SKM-1 treated with dmso at 0.1 percent for 144 hours (cell line): ENCODE measurements at regions not wholly inside any gene's neighbourhood (a gene's known extent, or its start where the extent isn't known, plus 50 kb on each side); places are given as distances from the start of the nearest gene placed in this dataset.
"Not testable (repeated sequence)": the region's sequence is repeated elsewhere in the genome, so short reads cannot be mapped to it uniquely, and the experiment has no call there.

Experiments used
- DNase-seq: peaks from one replicate; lab custom pipeline; 2025; ENCODE audit not compliant: unreplicated experiment; lab: John Stamatoyannopoulos, UW

DNA sequence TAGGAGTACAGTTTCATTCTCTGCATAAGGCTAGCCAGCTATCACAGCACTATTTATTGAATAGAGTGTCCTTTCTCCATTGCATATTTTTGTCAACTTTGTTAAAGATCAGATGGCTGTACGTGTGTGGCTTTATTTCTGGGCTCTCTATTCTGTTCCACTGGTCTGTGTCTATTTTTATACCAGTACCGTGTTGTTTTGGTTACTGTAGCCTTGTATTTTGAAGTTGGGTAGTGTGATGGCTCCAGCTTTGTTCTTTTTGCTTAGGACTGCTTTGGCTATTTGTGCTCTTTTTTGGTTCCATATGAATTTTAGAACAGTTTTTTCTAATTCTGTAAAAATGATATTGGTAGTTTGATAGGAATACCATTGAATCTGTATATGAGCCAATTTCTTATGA is 182.1 kb upstream of the DIAPH2 start:
- DNase-seq = no peak

DNA sequence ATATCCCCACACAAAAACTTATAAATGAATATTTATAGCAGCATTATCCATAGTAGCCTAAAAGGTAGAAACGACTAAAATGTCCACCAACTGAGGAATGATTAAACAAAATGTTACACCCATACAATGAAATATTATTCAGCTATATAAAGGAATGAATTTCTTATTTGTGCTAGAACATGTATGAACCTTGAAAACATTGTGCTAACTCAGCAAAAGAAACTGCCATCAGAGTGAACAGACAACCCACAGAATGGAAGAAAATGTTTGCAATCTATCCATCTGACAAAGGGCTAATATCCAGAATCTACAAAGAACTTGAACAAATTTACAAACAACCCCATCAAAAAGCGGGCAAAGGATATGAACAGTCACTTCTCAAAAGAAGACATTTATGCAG is 155.3 kb upstream of the DIAPH2 start:
- not testable (repeated sequence) for DNase-seq

DNA sequence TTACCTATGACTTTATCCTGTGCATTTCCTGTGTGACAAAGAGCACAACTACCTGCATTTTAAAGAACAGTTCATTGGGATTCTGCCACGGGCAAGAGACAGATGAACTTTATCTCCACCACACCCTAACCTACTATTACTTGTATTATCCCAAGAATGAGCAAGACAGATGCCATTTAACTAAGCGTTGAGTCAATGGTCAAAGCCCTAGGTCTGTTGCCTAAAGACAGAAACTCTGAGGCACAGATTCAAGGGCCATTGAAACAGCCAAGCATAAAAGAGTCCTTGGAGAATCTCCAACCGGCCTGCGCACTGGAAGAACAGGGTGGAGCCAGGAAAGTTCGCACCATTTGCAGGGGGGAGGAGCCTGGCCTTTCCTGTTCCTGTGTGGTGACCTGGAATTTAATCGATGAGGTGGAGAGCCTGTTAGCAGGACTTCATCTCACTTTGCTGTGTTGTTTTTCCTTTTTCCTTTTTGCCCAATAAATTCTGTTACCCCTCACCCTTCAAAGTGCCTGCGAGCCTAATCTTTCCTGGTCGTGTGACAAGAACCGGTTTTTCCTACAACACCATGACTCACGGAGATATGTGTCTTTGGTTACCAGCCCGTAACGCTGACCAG is 146.4 kb upstream of the DIAPH2 start:
- DNase-seq = no peak

DNA sequence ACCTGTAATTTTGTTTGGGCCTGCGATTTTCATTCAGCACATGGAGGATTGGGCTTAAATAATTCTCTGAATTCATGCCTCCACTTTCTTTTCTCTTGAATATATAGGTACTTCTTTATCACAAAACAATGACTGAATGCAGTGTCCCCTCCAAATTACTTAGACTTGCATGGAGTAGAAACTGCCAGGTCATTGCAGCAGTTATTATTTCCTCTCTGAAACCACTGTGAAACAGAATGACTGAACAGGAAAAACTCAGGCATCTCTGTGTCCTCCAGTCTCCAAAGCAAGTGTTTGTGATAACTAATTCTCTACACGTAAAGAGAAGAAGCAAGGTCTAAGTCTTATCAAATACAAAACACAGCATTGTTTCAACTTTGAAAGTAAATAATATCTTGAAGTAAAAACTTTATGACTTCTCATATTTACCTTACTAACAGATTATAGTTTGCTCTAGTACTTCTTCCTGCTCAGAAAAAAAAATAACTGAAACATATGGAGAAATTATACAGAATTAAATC is 144.5 kb upstream of the DIAPH2 start:
- peak; percentile 8 for DNase-seq

DNA sequence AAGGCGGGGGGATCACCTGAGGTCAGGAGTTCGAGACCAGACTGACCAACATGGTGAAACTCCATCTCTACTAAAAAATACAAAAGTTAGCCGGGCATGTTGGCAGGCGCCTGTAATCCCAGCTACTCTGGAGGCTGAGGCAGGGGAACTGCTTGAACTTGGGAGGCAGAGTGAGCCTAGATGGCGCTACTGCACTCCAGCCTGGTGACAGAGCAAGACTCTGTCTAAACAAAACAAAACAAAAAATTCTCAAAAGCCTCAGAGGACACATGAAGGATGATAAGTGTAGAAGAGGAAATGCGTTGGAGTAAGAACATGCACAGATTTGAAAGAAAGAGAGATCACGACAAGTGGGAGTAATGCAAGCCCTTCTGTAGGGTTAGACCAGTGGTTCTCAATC is 138.4 kb upstream of the DIAPH2 start:
- DNase-seq = not testable (repeated sequence)

DNA sequence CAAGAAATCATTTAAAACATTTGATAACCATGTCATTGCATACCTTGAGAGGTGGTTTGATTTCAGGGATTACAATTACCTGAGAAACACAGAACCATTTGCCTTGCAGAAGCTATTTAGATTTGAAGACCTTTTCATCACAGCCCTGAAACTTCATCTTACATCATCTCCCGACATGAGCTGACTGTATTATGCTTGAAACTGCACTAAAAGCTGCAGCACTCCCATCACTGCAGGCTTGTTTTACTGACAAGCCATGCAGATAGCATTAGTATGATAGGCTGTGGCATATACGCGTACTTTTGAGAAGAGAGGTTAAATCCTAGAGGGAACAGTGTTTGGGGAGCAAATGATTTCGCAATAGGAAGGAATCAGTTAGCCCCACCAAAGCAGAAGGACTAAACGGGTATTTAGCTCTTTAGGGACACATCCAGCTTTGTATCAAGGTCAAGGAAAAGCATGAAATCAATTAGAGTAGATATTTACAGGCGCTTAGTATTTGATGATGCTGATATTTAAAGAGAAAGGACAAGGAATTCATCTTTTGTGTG is 133.2 kb upstream of the DIAPH2 start:
- DNase-seq = no peak

DNA sequence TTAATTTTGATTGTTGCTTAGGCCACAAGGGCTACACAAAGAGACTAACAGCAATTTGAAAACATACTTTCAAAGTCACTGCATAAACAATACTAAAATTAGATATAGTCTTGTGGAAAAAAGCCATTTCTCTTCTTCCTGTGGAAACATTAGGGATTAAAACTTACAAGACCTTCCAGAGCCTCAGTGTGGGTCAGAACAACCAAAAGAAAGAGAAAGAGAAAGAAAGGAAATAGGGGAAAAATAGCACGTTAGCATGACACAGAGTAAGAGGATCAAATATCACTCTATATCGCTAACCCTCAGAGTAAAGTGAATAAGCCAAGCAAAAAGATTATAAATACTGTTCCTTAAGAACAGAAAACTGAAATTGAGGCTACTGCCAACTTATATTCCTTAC is 127.8 kb upstream of the DIAPH2 start:
- DNase-seq = no peak

DNA sequence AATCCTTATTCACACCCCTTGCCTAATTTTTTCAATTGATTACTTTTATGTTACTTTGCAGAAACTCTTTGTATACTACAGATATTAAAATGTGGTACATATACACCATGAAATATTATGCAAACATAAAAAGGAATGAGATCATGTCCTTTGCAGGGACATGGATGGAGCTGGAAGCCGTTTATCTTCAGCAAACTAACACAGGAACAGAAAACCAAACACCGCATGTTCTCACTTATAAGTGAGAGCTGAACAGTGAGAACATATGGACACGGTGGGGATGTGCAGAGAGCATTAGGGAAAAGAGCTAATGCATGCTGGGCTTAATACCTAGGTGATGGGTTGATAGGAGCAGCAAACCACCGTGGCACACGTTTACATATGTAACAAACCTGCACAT is 123.5 kb upstream of the DIAPH2 start:
- DNase-seq = not testable (repeated sequence)

DNA sequence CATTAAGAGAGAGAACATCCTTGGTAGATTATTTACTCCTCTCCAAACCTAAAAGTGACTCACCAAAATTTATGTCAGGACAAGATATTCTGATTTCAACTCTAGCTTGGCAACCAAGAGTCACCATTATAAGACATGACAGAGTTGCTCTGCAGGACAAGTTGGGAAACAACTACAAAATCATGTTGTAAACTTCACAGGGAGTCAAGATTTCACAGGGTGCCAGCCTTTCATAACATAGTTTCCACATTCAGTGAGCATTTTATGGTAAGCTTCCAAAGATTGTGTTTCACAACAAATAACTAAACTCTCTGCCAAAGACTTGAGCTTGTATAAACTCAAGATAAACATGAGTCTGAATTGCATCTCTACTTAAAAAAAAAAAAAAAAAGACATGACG is 121.0 kb upstream of the DIAPH2 start:
- DNase-seq = no peak

DNA sequence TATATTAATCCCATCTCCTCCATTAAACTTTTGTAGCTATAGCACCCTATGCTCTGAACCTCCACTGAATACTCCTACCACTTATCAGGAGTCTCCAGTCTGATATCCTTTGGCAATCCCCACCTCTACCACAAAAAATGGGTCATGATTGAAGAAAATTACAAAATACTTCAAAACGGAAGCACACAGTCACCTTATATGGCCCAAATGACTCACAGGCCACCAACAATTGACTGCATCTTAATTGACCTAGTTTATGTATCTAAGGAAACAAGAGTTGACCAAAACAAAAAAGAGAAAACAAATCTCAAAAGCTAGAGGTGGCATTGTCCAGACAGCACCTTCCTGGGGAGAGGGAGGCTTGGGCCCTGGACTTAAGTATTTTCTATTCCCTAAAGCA is 120.0 kb upstream of the DIAPH2 start:
- no peak for DNase-seq

DNA sequence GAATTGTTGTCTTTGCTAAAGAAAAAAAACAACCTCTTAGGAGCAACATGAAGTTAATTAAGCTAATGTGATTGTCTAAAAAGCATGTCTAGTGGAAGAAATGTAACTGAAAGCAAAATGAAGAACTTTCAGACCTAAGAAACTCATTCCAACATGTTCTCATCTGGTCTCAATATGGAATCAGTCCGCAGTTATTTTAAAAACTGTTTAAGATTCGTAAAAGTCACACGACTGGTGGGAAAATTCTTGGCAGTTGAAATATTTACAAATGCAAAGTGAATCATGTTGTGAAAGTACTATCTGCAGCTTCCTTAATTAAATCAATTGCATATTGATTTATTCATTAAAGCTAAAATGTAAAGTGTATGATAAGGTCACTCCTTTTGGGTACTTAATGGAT is 117.8 kb upstream of the DIAPH2 start:
- no peak for DNase-seq

DNA sequence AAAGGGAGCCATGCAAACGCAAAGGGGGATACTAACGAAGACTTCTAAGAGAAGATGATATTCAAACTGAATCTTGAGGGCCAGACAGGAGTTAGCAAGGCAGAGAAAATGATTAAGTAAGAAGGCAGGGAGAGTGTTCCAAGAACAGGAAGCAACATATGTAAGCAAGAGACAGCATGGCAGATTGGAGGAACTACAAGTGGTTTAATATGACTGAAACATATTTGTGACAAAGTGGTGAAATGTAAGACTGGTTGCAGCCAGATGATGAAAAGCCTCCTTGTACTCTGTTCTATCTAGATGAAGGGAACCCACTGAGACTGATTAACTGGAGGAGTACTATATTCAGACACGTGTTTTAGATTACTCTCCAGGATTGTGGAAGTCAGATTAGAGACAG is 116.6 kb upstream of the DIAPH2 start:
- DNase-seq = peak; percentile 3

DNA sequence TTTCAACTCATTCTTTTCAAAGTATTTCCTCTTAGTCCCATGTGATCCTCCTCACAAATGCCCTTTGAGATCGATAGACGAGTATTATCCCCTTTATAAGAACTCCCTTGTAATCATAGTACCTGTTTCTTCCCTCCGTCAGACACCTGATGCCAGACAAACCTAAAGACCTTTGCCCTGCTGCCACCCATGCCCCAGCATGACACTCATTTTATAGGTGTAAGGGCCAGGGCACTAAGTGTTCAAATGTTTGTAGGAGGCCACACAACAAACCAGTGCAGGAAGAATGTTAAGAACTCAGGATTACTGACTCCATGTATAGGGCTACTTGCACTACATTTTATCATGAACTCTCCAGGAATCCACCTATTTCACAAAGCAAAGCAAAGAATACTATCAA is 115.6 kb upstream of the DIAPH2 start:
- no peak for DNase-seq

DNA sequence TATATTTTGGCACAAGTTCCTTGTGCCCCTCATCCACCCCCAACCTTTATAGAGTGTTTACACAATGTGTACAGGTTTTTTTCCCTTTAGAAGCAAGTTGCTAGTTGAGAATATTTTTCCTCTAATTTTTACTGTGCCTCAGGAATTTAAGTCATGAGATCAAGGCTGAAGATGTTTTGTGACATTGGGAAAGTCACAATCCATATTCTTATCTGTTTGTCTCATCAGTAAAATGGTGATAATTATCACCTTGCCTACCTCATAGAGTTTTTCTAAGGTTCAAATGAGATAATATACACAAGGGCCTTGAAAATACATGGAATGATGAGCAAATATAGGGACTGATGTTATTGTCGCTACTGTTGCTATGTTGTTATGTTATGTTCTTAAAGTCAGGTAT is 109.6 kb upstream of the DIAPH2 start:
- no peak for DNase-seq

DNA sequence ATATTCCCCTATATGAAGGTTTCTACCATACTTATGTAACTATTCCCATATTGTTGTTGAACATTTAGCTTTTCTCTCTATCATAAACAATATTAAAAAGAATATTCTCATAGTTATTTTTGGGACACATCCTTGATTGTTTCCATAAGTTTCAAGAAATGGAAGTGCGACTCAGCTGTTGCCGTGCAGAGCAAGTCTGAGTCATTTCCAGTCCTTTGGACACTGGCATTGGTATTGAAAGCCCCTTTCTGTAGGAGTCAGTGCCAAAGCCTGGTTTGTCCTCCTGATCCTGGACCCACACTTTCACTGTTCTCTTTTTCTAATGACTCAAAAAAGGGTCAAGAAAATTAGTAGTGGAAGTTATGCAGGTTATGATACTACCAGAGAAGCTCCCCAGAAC is 108.3 kb upstream of the DIAPH2 start:
- DNase-seq = no peak

DNA sequence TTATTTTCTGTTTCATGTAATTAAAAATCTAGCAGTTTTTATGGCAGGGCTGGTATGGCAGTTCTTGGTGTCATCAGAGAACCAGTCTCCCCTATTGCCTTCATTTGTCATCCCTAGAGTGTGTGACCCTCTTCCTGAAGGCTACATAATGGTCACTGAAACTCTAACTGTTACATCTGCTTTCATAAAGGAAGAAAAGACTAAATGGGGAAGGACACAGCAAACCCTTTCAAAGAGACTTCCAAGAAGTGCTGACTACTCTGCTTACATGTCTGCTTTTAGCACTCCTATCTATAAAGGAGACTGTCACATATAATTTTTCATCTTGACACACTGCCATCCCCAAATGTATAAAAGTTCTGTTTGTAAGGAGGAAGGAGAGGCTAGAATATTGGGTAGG is 105.9 kb upstream of the DIAPH2 start:
- no peak for DNase-seq

DNA sequence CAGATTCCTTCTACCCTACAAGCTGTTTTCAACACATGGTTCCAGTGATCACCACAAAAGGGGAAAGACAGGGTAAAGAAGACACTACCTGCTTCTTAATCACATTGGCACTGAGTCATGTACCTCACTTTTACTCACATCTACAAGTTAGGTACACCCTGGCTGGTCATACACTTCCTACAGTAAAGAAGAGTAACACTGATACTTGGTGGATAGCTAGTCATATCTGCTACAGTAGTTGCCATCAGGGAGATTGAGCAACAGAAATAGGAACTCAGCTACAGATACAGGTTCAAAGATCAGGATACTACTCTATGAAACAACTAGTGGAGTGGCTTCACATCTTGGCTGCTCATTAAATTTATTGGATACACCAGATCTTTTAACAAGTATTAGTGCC is 105.4 kb upstream of the DIAPH2 start:
- DNase-seq = no peak

DNA sequence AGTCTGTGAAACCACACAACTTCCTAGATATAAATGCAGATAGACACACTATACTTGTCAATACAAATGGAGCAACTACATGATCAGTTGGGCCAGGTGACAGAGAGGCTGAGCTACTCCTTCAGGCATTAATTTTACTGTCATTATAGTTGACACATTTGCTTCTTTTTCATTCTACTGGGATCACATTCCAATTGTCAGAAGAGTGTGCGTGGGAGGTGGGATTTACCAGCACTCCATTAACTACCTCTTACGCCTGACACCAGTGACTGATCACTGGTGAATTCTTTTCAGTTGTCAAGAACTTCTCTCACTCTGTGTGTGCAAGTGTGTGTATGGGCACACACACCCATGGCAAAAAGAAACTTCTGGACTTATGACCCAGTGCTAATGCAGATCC is 94.2 kb upstream of the DIAPH2 start:
- DNase-seq = no peak

DNA sequence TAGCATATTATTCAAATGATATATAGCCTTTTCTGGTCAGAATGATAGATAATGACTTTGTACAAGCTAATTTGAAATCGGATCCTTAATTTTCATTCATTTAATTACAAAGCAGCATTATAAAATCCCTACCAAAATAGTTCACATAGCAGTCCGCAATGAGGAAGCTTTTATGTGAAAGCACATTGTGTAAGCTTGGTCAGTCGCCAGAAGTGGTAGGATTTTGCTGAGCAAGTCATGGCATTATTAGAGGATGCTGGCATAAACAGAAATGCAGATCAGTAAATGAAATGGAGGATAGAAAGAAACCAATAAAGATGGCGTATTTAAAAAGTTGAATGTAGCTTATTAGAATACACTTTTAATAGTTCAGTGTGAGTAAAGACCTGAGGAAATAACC is 93.2 kb upstream of the DIAPH2 start:
- DNase-seq = no peak

DNA sequence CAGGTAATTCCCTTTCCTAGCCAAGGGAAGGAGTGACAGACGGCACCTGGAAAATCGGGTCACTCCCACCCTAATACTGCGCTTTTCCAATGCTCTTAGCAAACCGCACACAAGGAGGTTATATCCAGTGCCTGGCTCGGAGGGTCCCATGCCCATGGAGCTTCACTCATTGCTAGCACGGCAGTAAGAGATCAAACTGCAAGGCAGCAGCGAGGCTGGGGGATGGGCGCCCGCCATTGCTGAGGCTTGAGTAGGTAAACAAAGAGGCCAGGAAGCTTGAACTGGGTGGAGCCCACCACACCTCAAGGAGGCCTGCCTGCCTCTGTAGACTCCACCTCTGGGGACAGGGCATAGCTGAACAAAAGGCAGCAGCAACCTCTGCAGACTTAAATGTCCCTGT is 86.8 kb upstream of the DIAPH2 start:
- DNase-seq = not testable (repeated sequence)

DNA sequence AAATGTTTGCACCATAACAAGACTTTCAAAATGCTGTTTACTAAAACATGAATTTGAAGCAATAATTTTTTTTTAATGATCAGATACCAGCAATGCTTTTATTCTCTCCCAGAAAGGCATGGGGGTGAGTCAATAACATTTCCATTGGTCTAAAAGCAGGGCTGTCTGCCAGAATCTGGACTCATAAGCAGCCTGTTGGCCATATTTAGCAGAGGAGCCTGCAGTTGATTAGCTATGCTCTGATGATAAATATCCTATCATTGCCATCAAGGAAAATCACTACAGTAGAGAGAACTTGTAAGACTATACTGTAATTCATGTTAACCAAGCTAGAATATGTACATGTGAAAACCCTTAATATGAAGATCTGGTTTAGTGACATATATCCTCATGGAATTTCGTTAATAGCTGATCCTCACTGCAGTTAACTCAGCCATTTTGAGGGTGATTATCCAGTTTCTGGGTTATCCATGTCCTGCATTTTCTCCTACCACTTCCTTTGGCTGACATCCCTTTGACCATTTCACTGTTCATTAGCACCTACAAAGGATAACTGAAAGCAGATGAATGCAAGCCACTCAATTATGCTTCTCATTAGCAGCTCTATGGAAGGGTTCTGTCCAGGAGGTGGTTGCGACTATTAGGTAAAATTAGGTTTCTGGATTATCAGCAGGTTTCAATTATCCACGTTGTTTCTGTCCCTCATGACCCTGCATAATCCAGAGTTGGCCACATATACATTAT is 72.9 kb upstream of the DIAPH2 start:
- DNase-seq = no peak

DNA sequence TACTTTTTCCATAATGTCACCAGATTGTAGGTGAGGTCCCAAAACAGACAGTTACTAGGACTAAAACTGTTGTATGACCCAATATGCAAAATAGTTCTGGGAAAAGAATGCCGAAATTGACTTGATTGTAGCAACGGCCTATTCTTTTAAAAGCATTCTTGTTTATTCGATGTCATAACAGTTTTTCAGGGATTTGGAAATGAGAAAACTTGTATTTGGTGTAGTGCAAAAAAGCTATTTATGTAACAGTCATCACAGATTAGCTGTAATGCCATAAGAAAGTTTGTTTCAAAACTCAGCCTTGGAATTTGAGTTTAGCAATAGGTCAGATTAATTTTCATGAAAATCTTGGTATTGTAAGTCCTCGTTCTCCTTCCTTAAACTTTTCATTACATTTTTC is 69.2 kb upstream of the DIAPH2 start:
- no peak for DNase-seq

DNA sequence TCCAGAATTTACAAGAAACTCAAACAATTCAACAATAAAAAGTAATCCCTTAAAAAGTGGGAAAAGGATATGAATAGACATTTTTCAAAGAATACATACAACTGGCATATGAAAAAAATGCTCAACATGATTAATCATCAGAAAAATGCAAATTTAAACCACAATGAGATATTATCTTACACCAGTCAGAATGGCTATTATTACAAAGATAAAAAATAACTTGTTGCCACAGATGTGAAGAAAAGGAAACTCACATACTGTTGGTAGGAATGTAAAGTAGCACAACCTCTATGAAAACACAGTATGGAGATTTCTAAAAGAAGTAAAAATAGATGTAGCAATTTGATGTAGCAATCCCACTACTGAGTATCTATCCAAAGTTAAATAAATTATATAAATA is 65.1 kb upstream of the DIAPH2 start:
- no peak for DNase-seq
